HEK293 (cell line): ENCODE measurements at regions not wholly inside any gene's neighbourhood (a gene's known extent, or its start where the extent isn't known, plus 50 kb on each side); places are given as distances from the start of the nearest gene placed in this dataset.

Experiments used
- CTCF ChIA-PET: fragments of 350-600 bp; formaldehyde crosslinking; extraction: SDS; loops from one replicate; lab custom pipeline; 2021; ENCODE audit warnings: antibody characterized with exemption; lab: Yijun Ruan, JAX
- POLR2A ChIA-PET: fragments of 300-600 bp; formaldehyde crosslinking; extraction: SDS; loops from one replicate; lab custom pipeline; 2020; ENCODE audit warnings: antibody characterized with exemption, inconsistent platforms; lab: Yijun Ruan, JAX
- H3K27ac ChIP-seq: fragments of 200-500 bp; sonication (Bioruptor generic); 2 replicates; pipeline ENCODE4 v1.5.1; 2014; ENCODE audit warnings: low read depth, low read length, control low read depth, inconsistent platforms; ENCODE audit errors: extremely low read depth
- H3K36me3 ChIP-seq, 2 experiments: fragments of 200-500 bp in 1 of 2; sonication (Bioruptor generic) in 1 of 2; 1 replicate in 1 of 2; 2 replicates in 1 of 2; pipeline ENCODE4 v1.5.1; 2014 to 2017; ENCODE audit warnings: inconsistent platforms in 2 of 2, low read length in 2 of 2; ENCODE audit not compliant: control insufficient read depth in 2 of 2, insufficient read depth in 1 of 2
- H3K4me1 ChIP-seq: fragments of 200-500 bp; sonication (Bioruptor generic); 2 replicates; pipeline ENCODE4 v1.5.1; 2014; ENCODE audit warnings: mild to moderate bottlenecking, low read length, inconsistent platforms; ENCODE audit not compliant: control insufficient read depth, insufficient read depth
- H3K4me3 ChIP-seq: 2 replicates; pipeline ENCODE4 v1.5.1; 2011; ENCODE audit warnings: low read depth, mild to moderate bottlenecking, control low read depth, low read length, moderate library complexity
- H3K9me3 ChIP-seq: fragments of 200-500 bp; sonication (Bioruptor generic); 2 replicates; pipeline ENCODE4 v1.5.1; 2014; ENCODE audit warnings: low read depth, low read length, inconsistent platforms; ENCODE audit not compliant: control insufficient read depth, insufficient read depth
- OVOL3 ChIP-seq: fragments of 450-650 bp; formaldehyde crosslinking; IDR thresholded peaks from 2 replicates; pipeline ENCODE4 v1.5.1; 2016; ENCODE audit warnings: missing biosample characterization, missing genetic modification characterization
- YY1 ChIP-seq: fragments of 450-650 bp; formaldehyde crosslinking; IDR thresholded peaks from 2 replicates; pipeline ENCODE4 v1.5.1; 2018; ENCODE audit warnings: missing biosample characterization, missing genetic modification characterization
- ZBTB48 ChIP-seq: fragments of 450-650 bp; formaldehyde crosslinking; IDR thresholded peaks from 2 replicates; pipeline ENCODE4 v1.5.1; 2016; ENCODE audit warnings: missing biosample characterization, missing genetic modification characterization
- ZEB2 ChIP-seq: fragments of 450-650 bp; formaldehyde crosslinking; IDR thresholded peaks from 2 replicates; pipeline ENCODE4 v1.5.1; 2016; ENCODE audit warnings: missing biosample characterization, missing genetic modification characterization
- ZIC2 ChIP-seq: fragments of 450-650 bp; formaldehyde crosslinking; IDR thresholded peaks from 2 replicates; pipeline ENCODE4 v1.5.1; 2016; ENCODE audit warnings: missing biosample characterization, missing genetic modification characterization
- ZNF10 ChIP-seq: fragments of 450-650 bp; formaldehyde crosslinking; IDR thresholded peaks from 2 replicates; pipeline ENCODE4 v1.5.1; 2017; ENCODE audit warnings: missing biosample characterization, missing genetic modification characterization
- ZNF169 ChIP-seq: fragments of 450-650 bp; formaldehyde crosslinking; IDR thresholded peaks from 2 replicates; pipeline ENCODE4 v1.5.1; 2016; ENCODE audit warnings: missing biosample characterization, missing genetic modification characterization
- ZNF239 ChIP-seq: fragments of 450-650 bp; formaldehyde crosslinking; IDR thresholded peaks from 2 replicates; pipeline ENCODE4 v1.5.1; 2016; ENCODE audit warnings: missing biosample characterization, missing genetic modification characterization
- ZNF248 ChIP-seq: fragments of 450-650 bp; formaldehyde crosslinking; IDR thresholded peaks from 2 replicates; pipeline ENCODE4 v1.5.1; 2017; ENCODE audit warnings: missing biosample characterization, missing genetic modification characterization
- ZNF274 ChIP-seq, 2 experiments: fragments of 200-500 bp in 1 of 2; fragments of 450-650 bp in 1 of 2; sonication (Bioruptor generic) in 1 of 2; formaldehyde crosslinking in 1 of 2; IDR thresholded peaks; 2 replicates each; pipeline versions ENCODE4 v1.5.1 to v1.6.1; 2014 to 2016; ENCODE audit warnings: borderline replicate concordance in 1 of 2, inconsistent platforms in 1 of 2, low read length in 1 of 2, missing biosample characterization in 1 of 2, missing genetic modification characterization in 1 of 2
- ZNF302 ChIP-seq: fragments of 450-650 bp; formaldehyde crosslinking; IDR thresholded peaks from 2 replicates; pipeline ENCODE4 v1.5.1; 2016; ENCODE audit warnings: missing biosample characterization, missing genetic modification characterization, low read depth
- ZNF529 ChIP-seq: fragments of 450-650 bp; formaldehyde crosslinking; IDR thresholded peaks from 2 replicates; pipeline ENCODE4 v1.5.1; 2017; ENCODE audit warnings: missing genetic modification characterization, missing biosample characterization; ENCODE audit not compliant: insufficient replicate concordance
- ZNF571 ChIP-seq: fragments of 450-650 bp; formaldehyde crosslinking; IDR thresholded peaks from 2 replicates; pipeline ENCODE4 v1.5.0; 2017; ENCODE audit warnings: missing biosample characterization, missing genetic modification characterization
- ZNF658 ChIP-seq: fragments of 450-650 bp; formaldehyde crosslinking; IDR thresholded peaks from 2 replicates; pipeline ENCODE4; 2016; ENCODE audit warnings: missing biosample characterization, missing genetic modification characterization
- ZNF830 ChIP-seq: fragments of 450-650 bp; IDR thresholded peaks from 2 replicates; pipeline ENCODE4 v1.5.0; 2018; ENCODE audit warnings: missing biosample characterization, missing genetic modification characterization, low read depth, mild to moderate bottlenecking, moderate library complexity
- TF ChIP-seq, protein P1 (sequence below): fragments of 450-650 bp; formaldehyde crosslinking; IDR thresholded peaks from 2 replicates; pipeline ENCODE4 v1.5.1; 2016; ENCODE audit warnings: missing biosample characterization, missing genetic modification characterization, borderline replicate concordance
- TF ChIP-seq, protein P2 (sequence below): fragments of 450-650 bp; formaldehyde crosslinking; conservative IDR thresholded peaks from 2 replicates; pipeline ENCODE4 v1.5.1; 2016; ENCODE audit warnings: low read depth, missing biosample characterization, missing genetic modification characterization
- TF ChIP-seq, protein P3 (sequence below): fragments of 450-650 bp; formaldehyde crosslinking; IDR thresholded peaks from 2 replicates; pipeline ENCODE4 v1.5.1; 2016; ENCODE audit warnings: missing biosample characterization, missing genetic modification characterization
- TF ChIP-seq, protein P4 (sequence below): fragments of 450-650 bp; formaldehyde crosslinking; IDR thresholded peaks from 2 replicates; pipeline ENCODE4 v1.5.1; 2016; ENCODE audit warnings: missing biosample characterization, missing genetic modification characterization

DNA sequence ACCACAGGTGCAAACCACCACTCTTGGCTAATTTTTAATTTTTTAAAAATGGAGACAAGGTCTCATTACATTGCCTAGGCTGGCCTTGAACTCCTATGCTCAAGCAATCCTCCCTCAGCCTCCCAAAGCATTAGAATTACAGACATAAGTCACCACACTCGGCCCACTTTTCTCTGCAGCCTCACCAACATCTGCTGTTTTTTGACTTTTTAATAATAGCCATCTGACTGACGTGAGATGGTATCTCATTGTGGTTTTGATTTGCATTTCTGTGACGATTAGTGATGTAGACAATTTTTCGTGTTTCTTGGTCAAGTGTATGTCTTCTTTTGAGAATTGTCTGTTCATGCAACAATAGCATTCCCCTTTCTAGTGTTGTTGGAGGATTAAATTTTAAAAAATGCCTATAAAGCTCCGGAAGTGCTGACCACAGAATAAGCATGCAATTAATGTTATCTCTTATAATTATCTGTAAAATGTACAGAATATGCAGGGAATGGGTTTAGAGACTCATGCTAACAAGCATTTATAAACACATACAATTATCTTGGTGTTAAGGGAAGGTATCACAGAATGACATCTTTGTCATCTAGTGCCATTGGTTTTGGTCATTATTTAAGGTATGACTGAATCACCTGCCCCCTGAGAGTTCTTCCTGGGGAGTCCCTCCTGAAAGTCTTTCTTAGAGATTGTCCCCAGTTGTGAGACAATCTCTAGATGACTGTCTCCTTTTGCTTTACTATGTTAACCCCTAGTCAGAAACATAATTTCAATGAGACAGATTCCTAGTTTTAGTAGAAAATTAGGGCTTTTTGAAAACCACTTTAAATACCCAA lies 118.5 kb upstream of the SERTM1 start:
- Histone ChIP-seq H3K4me3 (no peak overlapping the region), H3K9me3 (no peaks in the 10 kb centered on the region), H3K27ac (no peak overlapping the region), H3K4me1 (no peaks in the 10 kb centered on the region), H3K36me3 (no peaks in the 10 kb centered on the region)
- CTCF ChIA-PET: no interaction called here
- TF ChIP-seq ZNF248 (tag by site-specific recombination) (no peak), YY1 (tag by site-specific recombination) (no peak), ZNF830 (tag by site-specific recombination) (no peak), ZIC2 (no peak), ZNF658 (tag by site-specific recombination) (no peak), ZNF10 (no peak), ZEB2 (tag by site-specific recombination) (no peak), OVOL3 (no peak), ZNF302 (no peak), ZNF239 (no peak), ZNF529 (tag by site-specific recombination) (no peak), ZBTB48 (tag by site-specific recombination) (no peak), ZNF274 (IDR thresholded peaks at IDR 0.05; ENCODE audit: low read length) (no peak), ZNF274 (tag by site-specific recombination; IDR thresholded peaks at IDR 0.05; ENCODE audit: borderline replicate concordance) (no peak), ZNF571 (no peak), ZNF169 (tag by site-specific recombination) (no peak)
- TF ChIP-seq, protein P1, sequence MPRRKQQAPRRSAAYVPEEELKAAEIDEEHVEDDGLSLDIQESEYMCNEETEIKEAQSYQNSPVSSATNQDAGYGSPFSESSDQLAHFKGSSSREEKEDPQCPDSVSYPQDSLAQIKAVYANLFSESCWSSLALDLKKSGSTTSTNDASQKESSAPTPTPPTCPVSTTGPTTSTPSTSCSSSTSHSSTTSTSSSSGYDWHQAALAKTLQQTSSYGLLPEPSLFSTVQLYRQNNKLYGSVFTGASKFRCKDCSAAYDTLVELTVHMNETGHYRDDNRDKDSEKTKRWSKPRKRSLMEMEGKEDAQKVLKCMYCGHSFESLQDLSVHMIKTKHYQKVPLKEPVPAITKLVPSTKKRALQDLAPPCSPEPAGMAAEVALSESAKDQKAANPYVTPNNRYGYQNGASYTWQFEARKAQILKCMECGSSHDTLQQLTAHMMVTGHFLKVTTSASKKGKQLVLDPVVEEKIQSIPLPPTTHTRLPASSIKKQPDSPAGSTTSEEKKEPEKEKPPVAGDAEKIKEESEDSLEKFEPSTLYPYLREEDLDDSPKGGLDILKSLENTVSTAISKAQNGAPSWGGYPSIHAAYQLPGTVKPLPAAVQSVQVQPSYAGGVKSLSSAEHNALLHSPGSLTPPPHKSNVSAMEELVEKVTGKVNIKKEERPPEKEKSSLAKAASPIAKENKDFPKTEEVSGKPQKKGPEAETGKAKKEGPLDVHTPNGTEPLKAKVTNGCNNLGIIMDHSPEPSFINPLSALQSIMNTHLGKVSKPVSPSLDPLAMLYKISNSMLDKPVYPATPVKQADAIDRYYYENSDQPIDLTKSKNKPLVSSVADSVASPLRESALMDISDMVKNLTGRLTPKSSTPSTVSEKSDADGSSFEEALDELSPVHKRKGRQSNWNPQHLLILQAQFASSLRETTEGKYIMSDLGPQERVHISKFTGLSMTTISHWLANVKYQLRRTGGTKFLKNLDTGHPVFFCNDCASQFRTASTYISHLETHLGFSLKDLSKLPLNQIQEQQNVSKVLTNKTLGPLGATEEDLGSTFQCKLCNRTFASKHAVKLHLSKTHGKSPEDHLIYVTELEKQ (tag by site-specific recombination): no peak
- TF ChIP-seq, protein P2, sequence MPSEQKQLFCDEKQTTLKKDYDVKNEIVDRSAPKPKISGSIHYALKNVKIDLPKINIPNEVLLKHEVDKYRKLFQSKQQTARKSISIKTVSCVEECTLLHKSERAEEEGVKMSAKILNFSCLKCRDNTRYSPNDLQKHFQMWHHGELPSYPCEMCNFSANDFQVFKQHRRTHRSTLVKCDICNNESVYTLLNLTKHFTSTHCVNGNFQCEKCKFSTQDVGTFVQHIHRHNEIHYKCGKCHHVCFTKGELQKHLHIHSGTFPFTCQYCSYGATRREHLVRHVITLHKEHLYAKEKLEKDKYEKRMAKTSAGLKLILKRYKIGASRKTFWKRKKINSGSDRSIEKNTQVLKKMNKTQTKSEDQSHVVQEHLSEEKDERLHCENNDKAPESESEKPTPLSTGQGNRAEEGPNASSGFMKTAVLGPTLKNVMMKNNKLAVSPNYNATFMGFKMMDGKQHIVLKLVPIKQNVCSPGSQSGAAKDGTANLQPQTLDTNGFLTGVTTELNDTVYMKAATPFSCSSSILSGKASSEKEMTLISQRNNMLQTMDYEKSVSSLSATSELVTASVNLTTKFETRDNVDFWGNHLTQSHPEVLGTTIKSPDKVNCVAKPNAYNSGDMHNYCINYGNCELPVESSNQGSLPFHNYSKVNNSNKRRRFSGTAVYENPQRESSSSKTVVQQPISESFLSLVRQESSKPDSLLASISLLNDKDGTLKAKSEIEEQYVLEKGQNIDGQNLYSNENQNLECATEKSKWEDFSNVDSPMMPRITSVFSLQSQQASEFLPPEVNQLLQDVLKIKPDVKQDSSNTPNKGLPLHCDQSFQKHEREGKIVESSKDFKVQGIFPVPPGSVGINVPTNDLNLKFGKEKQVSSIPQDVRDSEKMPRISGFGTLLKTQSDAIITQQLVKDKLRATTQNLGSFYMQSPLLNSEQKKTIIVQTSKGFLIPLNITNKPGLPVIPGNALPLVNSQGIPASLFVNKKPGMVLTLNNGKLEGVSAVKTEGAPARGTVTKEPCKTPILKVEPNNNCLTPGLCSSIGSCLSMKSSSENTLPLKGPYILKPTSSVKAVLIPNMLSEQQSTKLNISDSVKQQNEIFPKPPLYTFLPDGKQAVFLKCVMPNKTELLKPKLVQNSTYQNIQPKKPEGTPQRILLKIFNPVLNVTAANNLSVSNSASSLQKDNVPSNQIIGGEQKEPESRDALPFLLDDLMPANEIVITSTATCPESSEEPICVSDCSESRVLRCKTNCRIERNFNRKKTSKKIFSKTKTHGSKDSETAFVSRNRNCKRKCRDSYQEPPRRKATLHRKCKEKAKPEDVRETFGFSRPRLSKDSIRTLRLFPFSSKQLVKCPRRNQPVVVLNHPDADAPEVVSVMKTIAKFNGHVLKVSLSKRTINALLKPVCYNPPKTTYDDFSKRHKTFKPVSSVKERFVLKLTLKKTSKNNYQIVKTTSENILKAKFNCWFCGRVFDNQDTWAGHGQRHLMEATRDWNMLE (tag by site-specific recombination): no peak
- TF ChIP-seq, protein P3, sequence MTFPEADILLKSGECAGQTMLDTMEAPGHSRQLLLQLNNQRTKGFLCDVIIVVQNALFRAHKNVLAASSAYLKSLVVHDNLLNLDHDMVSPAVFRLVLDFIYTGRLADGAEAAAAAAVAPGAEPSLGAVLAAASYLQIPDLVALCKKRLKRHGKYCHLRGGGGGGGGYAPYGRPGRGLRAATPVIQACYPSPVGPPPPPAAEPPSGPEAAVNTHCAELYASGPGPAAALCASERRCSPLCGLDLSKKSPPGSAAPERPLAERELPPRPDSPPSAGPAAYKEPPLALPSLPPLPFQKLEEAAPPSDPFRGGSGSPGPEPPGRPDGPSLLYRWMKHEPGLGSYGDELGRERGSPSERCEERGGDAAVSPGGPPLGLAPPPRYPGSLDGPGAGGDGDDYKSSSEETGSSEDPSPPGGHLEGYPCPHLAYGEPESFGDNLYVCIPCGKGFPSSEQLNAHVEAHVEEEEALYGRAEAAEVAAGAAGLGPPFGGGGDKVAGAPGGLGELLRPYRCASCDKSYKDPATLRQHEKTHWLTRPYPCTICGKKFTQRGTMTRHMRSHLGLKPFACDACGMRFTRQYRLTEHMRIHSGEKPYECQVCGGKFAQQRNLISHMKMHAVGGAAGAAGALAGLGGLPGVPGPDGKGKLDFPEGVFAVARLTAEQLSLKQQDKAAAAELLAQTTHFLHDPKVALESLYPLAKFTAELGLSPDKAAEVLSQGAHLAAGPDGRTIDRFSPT (tag by site-specific recombination): no peak
- TF ChIP-seq, protein P4, sequence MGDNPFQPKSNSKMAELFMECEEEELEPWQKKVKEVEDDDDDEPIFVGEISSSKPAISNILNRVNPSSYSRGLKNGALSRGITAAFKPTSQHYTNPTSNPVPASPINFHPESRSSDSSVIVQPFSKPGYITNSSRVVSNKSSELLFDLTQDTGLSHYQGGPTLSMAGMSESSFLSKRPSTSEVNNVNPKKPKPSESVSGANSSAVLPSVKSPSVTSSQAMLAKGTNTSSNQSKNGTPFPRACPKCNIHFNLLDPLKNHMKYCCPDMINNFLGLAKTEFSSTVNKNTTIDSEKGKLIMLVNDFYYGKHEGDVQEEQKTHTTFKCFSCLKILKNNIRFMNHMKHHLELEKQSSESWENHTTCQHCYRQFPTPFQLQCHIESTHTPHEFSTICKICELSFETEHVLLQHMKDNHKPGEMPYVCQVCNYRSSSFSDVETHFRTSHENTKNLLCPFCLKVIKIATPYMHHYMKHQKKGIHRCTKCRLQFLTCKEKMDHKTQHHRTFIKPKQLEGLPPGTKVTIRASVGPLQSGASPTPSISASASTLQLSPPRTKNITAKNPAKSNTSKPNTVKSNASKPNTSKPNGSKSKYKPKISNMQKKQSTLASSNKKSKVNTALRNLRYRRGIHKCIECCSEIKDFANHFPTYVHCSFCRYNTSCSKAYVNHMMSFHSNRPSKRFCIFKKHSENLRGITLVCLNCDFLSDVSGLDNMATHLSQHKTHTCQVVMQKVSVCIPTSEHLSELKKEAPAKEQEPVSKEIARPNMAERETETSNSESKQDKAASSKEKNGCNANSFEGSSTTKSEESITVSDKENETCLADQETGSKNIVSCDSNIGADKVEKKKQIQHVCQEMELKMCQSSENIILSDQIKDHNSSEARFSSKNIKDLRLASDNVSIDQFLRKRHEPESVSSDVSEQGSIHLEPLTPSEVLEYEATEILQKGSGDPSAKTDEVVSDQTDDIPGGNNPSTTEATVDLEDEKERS: no peak
- POLR2A ChIA-PET: no interaction called here
